Left ventricle myocardium inferior (tissue), 1 donor: ENCODE measurements at regions not wholly inside any gene's neighbourhood (a gene's known extent, or its start where the extent isn't known, plus 50 kb on each side); places are given as distances from the start of the nearest gene placed in this dataset.
A peak's percentile ranks its signal among the peaks of the same experiment; 100 is the strongest.

ENCODE experiments used
- DNase-seq: peaks from one replicate; pipeline ENCODE4 v3.0.0-alpha.2; 2020
- H3K27ac ChIP-seq: fragments of 200-600 bp; replicated peaks from 2 replicates; pipeline ENCODE4 v1.8.0; 2021
- H3K27me3 ChIP-seq: fragments of 200-600 bp; 2 replicates; pipeline ENCODE4 v1.8.0; 2021; ENCODE audit warnings: low read depth
- H3K36me3 ChIP-seq: fragments of 200-600 bp; 2 replicates; pipeline ENCODE4 v1.8.0; 2021
- H3K4me1 ChIP-seq: fragments of 200-600 bp; 2 replicates; pipeline ENCODE4 v1.8.0; 2021
- H3K4me3 ChIP-seq: fragments of 200-600 bp; 2 replicates; pipeline ENCODE4 v1.8.0; 2021; ENCODE audit warnings: mild to moderate bottlenecking, moderate library complexity
- H3K9me3 ChIP-seq: fragments of 200-600 bp; replicated peaks from 2 replicates; pipeline ENCODE4 v1.8.0; 2021
- intact Hi-C: fragments of 100-400 bp; cut with micrococcal nuclease; formaldehyde crosslinking; loops from one replicate; pipeline ENCODE4 v1.11.0; 2022
- TF ChIP-seq, protein P1 (sequence below): fragments of 200-600 bp; IDR thresholded peaks from 2 replicates; pipeline ENCODE4 v1.8.0; 2021; ENCODE audit warnings: antibody characterized with exemption, mild to moderate bottlenecking, borderline replicate concordance
- donor health status: DM: no; HTN: yes; CAD: no; lungs with severe emphysema.

DNA sequence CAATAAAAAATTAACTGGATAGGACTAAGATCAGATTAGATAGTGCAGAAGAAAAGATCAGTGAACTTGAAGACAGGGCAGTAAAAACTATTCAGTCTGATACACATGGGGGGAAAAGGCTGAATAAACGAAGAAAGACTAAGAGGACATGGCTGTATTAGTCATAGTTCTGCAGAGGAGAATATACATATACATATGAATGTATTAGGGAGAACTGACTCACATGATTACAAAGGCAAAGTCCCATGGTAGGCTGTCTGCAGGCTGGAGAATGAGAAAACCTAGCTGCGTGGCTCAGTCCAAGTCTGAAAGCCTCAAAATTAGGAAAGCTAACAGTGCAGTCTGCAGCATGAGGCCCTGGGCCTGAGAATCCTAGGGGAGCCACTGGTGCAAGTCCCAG is 98.2 kb upstream of the GNAO1 start:
- no peak overlapping the region for H3K27ac ChIP-seq
- DNase-seq, result no peak
- H3K36me3 ChIP-seq, result no peaks in the 10 kb centered on the region
- TF ChIP-seq, protein P1, sequence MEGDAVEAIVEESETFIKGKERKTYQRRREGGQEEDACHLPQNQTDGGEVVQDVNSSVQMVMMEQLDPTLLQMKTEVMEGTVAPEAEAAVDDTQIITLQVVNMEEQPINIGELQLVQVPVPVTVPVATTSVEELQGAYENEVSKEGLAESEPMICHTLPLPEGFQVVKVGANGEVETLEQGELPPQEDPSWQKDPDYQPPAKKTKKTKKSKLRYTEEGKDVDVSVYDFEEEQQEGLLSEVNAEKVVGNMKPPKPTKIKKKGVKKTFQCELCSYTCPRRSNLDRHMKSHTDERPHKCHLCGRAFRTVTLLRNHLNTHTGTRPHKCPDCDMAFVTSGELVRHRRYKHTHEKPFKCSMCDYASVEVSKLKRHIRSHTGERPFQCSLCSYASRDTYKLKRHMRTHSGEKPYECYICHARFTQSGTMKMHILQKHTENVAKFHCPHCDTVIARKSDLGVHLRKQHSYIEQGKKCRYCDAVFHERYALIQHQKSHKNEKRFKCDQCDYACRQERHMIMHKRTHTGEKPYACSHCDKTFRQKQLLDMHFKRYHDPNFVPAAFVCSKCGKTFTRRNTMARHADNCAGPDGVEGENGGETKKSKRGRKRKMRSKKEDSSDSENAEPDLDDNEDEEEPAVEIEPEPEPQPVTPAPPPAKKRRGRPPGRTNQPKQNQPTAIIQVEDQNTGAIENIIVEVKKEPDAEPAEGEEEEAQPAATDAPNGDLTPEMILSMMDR, result no peak
- no peaks in the 10 kb centered on the region for H3K27me3 ChIP-seq
- H3K4me3 ChIP-seq, result no peak overlapping the region
- intact Hi-C loops, result no loop called here
- no peaks in the 10 kb centered on the region for H3K9me3 ChIP-seq
- H3K4me1 ChIP-seq, result no peaks in the 10 kb centered on the region

DNA sequence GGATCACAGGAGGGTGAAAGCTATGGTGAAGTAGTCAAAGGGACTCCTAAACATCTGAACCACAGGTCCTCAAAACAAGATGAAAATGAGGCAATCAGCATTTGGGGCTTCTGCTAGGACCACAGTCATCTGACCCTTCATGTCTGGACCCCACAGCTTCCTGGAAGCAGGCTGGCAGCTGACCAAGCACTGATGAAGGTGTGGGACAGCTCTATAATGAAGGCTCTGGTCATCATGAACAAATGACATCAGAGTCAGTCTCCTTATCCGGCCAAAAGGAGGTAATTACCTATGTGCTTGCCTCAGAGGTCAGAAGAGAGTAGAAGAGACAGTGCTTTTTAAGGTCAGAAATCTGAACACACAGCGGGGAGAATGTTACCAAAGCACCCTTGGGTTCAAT is 101.2 kb upstream of the GNAO1 start:
- no peak overlapping the region for H3K4me3 ChIP-seq
- H3K27me3 ChIP-seq, result no peaks in the 10 kb centered on the region
- H3K9me3 ChIP-seq, result no peaks in the 10 kb centered on the region
- H3K4me1 ChIP-seq, result no peaks in the 10 kb centered on the region
- intact Hi-C loops, result no loop called here
- DNase-seq, result no peak
- H3K27ac ChIP-seq, result no peak overlapping the region
- TF ChIP-seq, protein P1, result no peak
- no peaks in the 10 kb centered on the region for H3K36me3 ChIP-seq

DNA sequence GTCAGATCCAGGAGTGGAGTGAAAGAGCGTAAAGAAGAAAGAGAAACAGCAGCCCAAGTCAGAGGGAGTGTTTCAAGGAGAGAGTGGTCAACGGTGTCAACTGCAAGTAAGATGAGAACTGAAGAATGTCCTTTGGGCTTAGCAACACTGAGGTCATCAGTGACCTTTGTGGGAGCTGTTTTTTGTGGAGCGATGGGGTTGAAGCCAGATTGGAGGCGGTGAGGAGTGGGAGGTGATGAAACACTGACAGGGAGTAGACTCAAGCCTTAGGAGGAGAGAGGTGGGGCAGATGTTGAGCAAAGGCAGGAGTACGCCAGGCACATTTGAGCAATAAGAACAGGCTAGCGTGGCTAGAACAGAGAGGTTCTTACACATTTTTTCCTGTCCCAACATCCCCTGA is 103.7 kb upstream of the GNAO1 start:
- TF ChIP-seq, protein P1, result no peak
- no peaks in the 10 kb centered on the region for H3K4me1 ChIP-seq
- H3K36me3 ChIP-seq, result no peaks in the 10 kb centered on the region
- no peak overlapping the region for H3K4me3 ChIP-seq
- intact Hi-C loops, result no loop called here
- DNase-seq, result peak; percentile 18
- no peaks in the 10 kb centered on the region for H3K9me3 ChIP-seq
- H3K27ac ChIP-seq, result no peak overlapping the region
- H3K27me3 ChIP-seq, result no peaks in the 10 kb centered on the region

DNA sequence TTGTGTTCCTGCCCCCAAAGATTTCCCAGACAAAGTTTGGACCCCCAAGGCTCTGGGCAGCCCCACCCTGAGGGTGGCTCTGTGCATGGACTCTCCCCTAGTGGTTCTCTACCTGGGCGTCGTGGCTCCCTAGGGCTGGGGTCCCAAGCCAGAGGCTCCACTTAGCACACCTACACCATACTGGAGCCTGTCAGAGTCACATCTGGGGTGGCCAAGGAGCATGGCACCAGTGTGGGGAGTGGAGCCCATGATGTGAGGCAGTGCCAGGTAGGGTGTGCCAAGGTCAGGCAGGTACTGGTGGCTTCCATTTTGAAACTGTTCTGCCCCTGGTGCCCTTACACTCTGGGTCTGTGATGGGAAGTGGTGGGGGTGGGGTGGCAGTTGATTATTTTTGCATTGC is 109.9 kb upstream of the GNAO1 start:
- Histone ChIP-seq H3K4me1 (no peaks in the 10 kb centered on the region), H3K36me3 (no peaks in the 10 kb centered on the region), H3K27me3 (no peaks in the 10 kb centered on the region), H3K4me3 (no peak overlapping the region), H3K27ac (no peak overlapping the region), H3K9me3 (no peaks in the 10 kb centered on the region)
- intact Hi-C loops, result no loop called here
- TF ChIP-seq, protein P1, result no peak
- DNase-seq, result no peak

DNA sequence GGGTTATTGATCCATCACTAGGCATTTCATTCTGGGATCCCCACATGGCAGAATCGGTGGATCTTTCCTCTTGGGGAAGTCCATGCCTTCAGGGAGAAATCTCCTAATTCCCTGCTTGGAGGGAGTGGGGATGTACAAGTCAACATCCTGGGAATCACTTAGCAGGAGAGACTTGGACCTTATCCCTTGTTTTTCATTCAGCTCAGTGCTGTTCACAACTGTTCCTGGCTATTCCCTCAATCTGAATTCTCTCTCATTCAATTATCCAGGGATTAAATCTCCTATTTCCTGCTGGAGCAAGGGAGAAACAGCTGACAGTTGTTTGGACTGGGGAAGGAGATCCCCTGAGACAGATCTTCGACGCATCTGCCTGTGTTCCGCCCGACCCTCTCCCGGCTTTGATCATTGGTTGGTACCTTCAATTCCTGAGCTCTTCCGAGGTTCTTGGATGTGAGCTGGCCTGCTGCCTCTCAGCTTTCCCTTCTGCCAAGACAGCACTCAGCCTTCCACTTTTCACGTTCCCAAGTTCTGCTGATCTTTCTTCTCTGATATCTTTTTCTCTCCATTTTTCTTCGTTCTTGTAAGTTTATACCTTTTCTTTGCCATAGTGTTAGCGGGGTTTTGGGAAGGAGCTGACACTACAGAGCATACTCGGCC is 115.4 kb upstream of the GNAO1 start:
- no peaks in the 10 kb centered on the region for H3K36me3 ChIP-seq
- no peak for DNase-seq
- peak overlapping the region; percentile 3 for H3K27ac ChIP-seq
- H3K27me3 ChIP-seq, result no peaks in the 10 kb centered on the region
- no peak overlapping the region for H3K4me3 ChIP-seq
- no peaks in the 10 kb centered on the region for H3K9me3 ChIP-seq
- intact Hi-C loops, result no loop called here
- H3K4me1 ChIP-seq, result peaks cover 6% of the 10 kb centered on the region
- TF ChIP-seq, protein P1, result no peak
